A549 (cell line): ENCODE measurements at regions not wholly inside any gene's neighbourhood (a gene's known extent, or its start where the extent isn't known, plus 50 kb on each side); places are given as distances from the start of the nearest gene placed in this dataset.

Source experiments
- ATAC-seq, 2 experiments: fragments of 200-7000 bp in 1 of 2; fragments of >200 bp in 1 of 2; cut with Nextera tagmentation in 1 of 2; cut with Tn5 transposase in 1 of 2; 3 replicates each; pipeline versions ENCODE4 v1.8.0 to v1.9.1; 2018 to 2020; ENCODE audit warnings: mild to moderate bottlenecking in 1 of 2, moderate library complexity in 1 of 2
- CTCF ChIA-PET: fragments of 300-600 bp; sonication (Branson Sonifier 250); formaldehyde crosslinking; extraction: SDS; loops from one replicate; lab custom pipeline; 2021; ENCODE audit warnings: antibody characterized with exemption, inconsistent platforms; lab: Yijun Ruan, JAX
- POLR2A ChIA-PET: fragments of 350-600 bp; formaldehyde crosslinking; extraction: SDS; loops from one replicate; lab custom pipeline; 2021; ENCODE audit warnings: antibody characterized with exemption, inconsistent platforms; lab: Yijun Ruan, JAX
- DNase-seq, 2 experiments: peaks; one replicate each; pipeline versions ENCODE4 v3.0.0 to v3.0.0-alpha.2; 2011 to 2016; ENCODE audit warnings: low read depth in 1 of 2, low spot score in 1 of 2
- FAIRE-seq: peaks from 2 replicates; lab custom pipeline; 2011; peaks lifted over from hg19 to GRCh38; lab: Jason Lieb, UNC
- H3K27ac ChIP-seq, 2 experiments: fragments of >200 bp; sonication (Bioruptor Twin); formaldehyde crosslinking; 3 replicates each; pipeline ENCODE4 v1.5.1; 2016 to 2017
- H3K4me1 ChIP-seq: fragments of >200 bp; sonication (Bioruptor Twin); formaldehyde crosslinking; 3 replicates; pipeline ENCODE4 v1.6.1; 2016
- H3K4me2 ChIP-seq: fragments of >200 bp; sonication (Bioruptor Twin); formaldehyde crosslinking; 3 replicates; pipeline ENCODE4 v1.6.1; 2016
- H3K4me3 ChIP-seq: fragments of >200 bp; sonication (Bioruptor Twin); formaldehyde crosslinking; 3 replicates; pipeline ENCODE4 v1.5.1; 2016
- H3K9me3 ChIP-seq: fragments of >200 bp; sonication (Bioruptor Twin); formaldehyde crosslinking; 3 replicates; pipeline ENCODE4 v1.6.1; 2016
- ATOH8 ChIP-seq: fragments of 250-450 bp; sonication (Bioruptor Pico); IDR thresholded peaks from 2 replicates; pipeline ENCODE4 v1.5.0; 2020; ENCODE audit warnings: low read depth, mild to moderate bottlenecking, moderate library complexity
- CEBPB ChIP-seq, 2 experiments: fragments of >200 bp in 1 of 2; sonication (Bioruptor Twin) in 1 of 2; formaldehyde crosslinking in 1 of 2; IDR thresholded peaks; 2 replicates each; pipeline ENCODE4 v1.6.1; 2012 to 2016
- CTCF ChIP-seq: fragments of >200 bp; sonication (Bioruptor Twin); formaldehyde crosslinking; IDR thresholded peaks from 3 replicates; pipeline ENCODE4 v1.5.1; 2016
- FOXS1 ChIP-seq: fragments of 250-450 bp; sonication (Bioruptor Pico); IDR thresholded peaks from 2 replicates; pipeline ENCODE4 v1.5.0; 2020; ENCODE audit warnings: mild to moderate bottlenecking, moderate library complexity
- HEYL ChIP-seq: fragments of 250-450 bp; sonication (Bioruptor Pico); IDR thresholded peaks from 2 replicates; pipeline ENCODE4 v1.8.0; 2021; ENCODE audit warnings: mild to moderate bottlenecking, moderate library complexity
- HOXA7 ChIP-seq: fragments of 250-450 bp; sonication (Bioruptor Pico); IDR thresholded peaks from 2 replicates; pipeline ENCODE4 v1.5.0; 2020; ENCODE audit warnings: mild to moderate bottlenecking, moderate library complexity
- HOXB5 ChIP-seq: fragments of 250-450 bp; sonication (Bioruptor Pico); IDR thresholded peaks from 2 replicates; pipeline ENCODE4 v1.5.0; 2020; ENCODE audit warnings: mild to moderate bottlenecking, moderate library complexity
- JUNB ChIP-seq: fragments of >200 bp; sonication (Bioruptor Twin); formaldehyde crosslinking; IDR thresholded peaks from 2 replicates; pipeline ENCODE4 v1.6.1; 2016
- KDM5A ChIP-seq: fragments of 200-600 bp; sonication (generic); IDR thresholded peaks from 2 replicates; pipeline ENCODE4 v1.6.1; 2016; ENCODE audit warnings: antibody characterized with exemption, mild to moderate bottlenecking
- MAFK ChIP-seq: fragments of 450-650 bp; IDR thresholded peaks from 2 replicates; pipeline ENCODE4 v1.6.1; 2014; ENCODE audit not compliant: partially characterized antibody
- MAZ ChIP-seq: fragments of 150-350 bp; IDR thresholded peaks from 2 replicates; pipeline ENCODE4 v1.6.1; 2014; ENCODE audit warnings: antibody characterized with exemption, low read depth, low read length, borderline replicate concordance
- NPAS2 ChIP-seq: fragments of 250-450 bp; sonication (Bioruptor Pico); IDR thresholded peaks from 2 replicates; pipeline ENCODE4 v1.8.0; 2022; ENCODE audit warnings: mild to moderate bottlenecking, moderate library complexity, borderline replicate concordance
- NR3C1 ChIP-seq: fragments of >200 bp; sonication (Bioruptor Twin); formaldehyde crosslinking; IDR thresholded peaks from 3 replicates; pipeline ENCODE4 v1.6.1; 2017
- POLR2AphosphoS2 ChIP-seq: conservative IDR thresholded peaks from 2 replicates; pipeline ENCODE4 v1.6.1; 2012; ENCODE audit warnings: low read length, improper control_type of control experiment, inconsistent platforms
- RAD21 ChIP-seq, 2 experiments: fragments of >200 bp in 1 of 2; sonication (Bioruptor Twin) in 1 of 2; formaldehyde crosslinking in 1 of 2; IDR thresholded peaks in 1 of 2; conservative IDR thresholded peaks in 1 of 2; 2 replicates in 1 of 2; 3 replicates in 1 of 2; pipeline ENCODE4 v1.6.1; 2012 to 2018; ENCODE audit warnings: inconsistent platforms in 1 of 2
- RARB ChIP-seq: fragments of 250-450 bp; sonication (Bioruptor Pico); IDR thresholded peaks from 2 replicates; pipeline ENCODE4 v1.8.0; 2021; ENCODE audit warnings: mild to moderate bottlenecking, moderate library complexity
- RCOR1 ChIP-seq: fragments of 150-350 bp; IDR thresholded peaks from 2 replicates; pipeline ENCODE4 v1.6.1; 2014; ENCODE audit warnings: antibody characterized with exemption, low read length, low read depth
- RNF2 ChIP-seq: fragments of 200-600 bp; sonication (generic); IDR thresholded peaks from 2 replicates; pipeline ENCODE4 v1.6.1; 2016; ENCODE audit warnings: low read depth, mild to moderate bottlenecking, antibody characterized with exemption, moderate library complexity, borderline replicate concordance
- TP53 ChIP-seq: fragments of 250-450 bp; sonication (Bioruptor Pico); IDR thresholded peaks from 2 replicates; pipeline ENCODE4 v1.5.0; 2021; ENCODE audit warnings: mild to moderate bottlenecking, moderate library complexity
- ZC3H11A ChIP-seq: fragments of 450-650 bp; IDR thresholded peaks from 2 replicates; pipeline ENCODE4 v1.6.1; 2014; ENCODE audit warnings: antibody characterized with exemption, mild to moderate bottlenecking
- ZNF302 ChIP-seq: fragments of 250-450 bp; sonication (Bioruptor Pico); IDR thresholded peaks from 2 replicates; pipeline ENCODE4 v1.9.0; 2021; ENCODE audit warnings: inconsistent platforms, mild to moderate bottlenecking, moderate library complexity
- WGBS: methylation state at CpG from one replicate; pipeline ENCODE4 v1.1.6; 2017; ENCODE audit errors: missing lambda C conversion rate; 5-methylcytosine and 5-hydroxymethylcytosine counted together

- DNase-seq (no peak), FAIRE-seq (no peak), ATAC-seq (no peak)
- Histone ChIP-seq H3K27ac (no peak overlapping the region), H3K9me3 (no peaks in the 10 kb centered on the region), H3K4me2 (no peak overlapping the region), H3K4me3 (no peak overlapping the region), H3K4me1 (0 out of 3 replicates have a peak, but pooled peaks cover 4% of the 10 kb centered on the region)
- ChIA-PET POLR2A (no interaction called here), CTCF (no interaction called here)
- TF ChIP-seq CTCF (no peak), NR3C1 (no peak), ZNF302 (no peak), ATOH8 (no peak), CEBPB (IDR thresholded peaks at IDR 0.05) (no peak), ZC3H11A (no peak), NPAS2 (CRISPR knock-in tag) (no peak), HOXA7 (CRISPR knock-in tag) (no peak)
- 80% methylated on average over 4 of the region's 4 CpGs for WGBS
These were observed 80.9 kb upstream of the CDC42BPA start for GRCh38 chr1:227399152-227399730.

- POLR2A ChIA-PET = no interaction called here
- WGBS = 85% methylated on average over 5 of the region's 5 CpGs
- no peak for DNase-seq
- CTCF ChIA-PET = no interaction called here
- no peak overlapping the region for H3K27ac ChIP-seq
- TF ChIP-seq MAFK = no peak
- no peak for TF ChIP-seq TP53 (CRISPR knock-in tag)
- TF ChIP-seq CTCF = no peak
- TF ChIP-seq HEYL (CRISPR knock-in tag) = no peak
- no peak for TF ChIP-seq RAD21 (conservative IDR thresholded peaks at IDR 0.05 in 1 of 2, IDR thresholded peaks at IDR 0.05 in 1 of 2)
- no peak for TF ChIP-seq RARB (CRISPR knock-in tag)
- TF ChIP-seq POLR2AphosphoS2 = no peak
- TF ChIP-seq MAZ = no peak
- no peak for TF ChIP-seq NR3C1
- no peak for TF ChIP-seq RNF2
- no peak for TF ChIP-seq HOXB5 (CRISPR knock-in tag)
- no peak for TF ChIP-seq RCOR1
- TF ChIP-seq FOXS1 (CRISPR knock-in tag) = no peak
- TF ChIP-seq KDM5A = no peak
- TF ChIP-seq JUNB = no peak
- H3K4me2 ChIP-seq = no peak overlapping the region
- ATAC-seq = no peak
- H3K4me3 ChIP-seq = no peak overlapping the region
- no peak for FAIRE-seq
- no peaks in the 10 kb centered on the region for H3K9me3 ChIP-seq
- H3K4me1 ChIP-seq = 0 out of 3 replicates have a peak, but pooled peaks cover 4% of the 10 kb centered on the region
These were observed 79.2 kb upstream of the CDC42BPA start for GRCh38 chr1:227397354-227397978.
